Uterus (tissue), 3 donors: ENCODE measurements at regions not wholly inside any gene's neighbourhood (a gene's known extent, or its start where the extent isn't known, plus 50 kb on each side); places are given as distances from the start of the nearest gene placed in this dataset.

Source experiments
- DNase-seq, 2 donors: peaks; one replicate each; pipeline ENCODE4 v3.0.0-alpha.2; 2019 to 2020
- H3K27ac ChIP-seq, 2 donors: fragments of 200-600 bp; sonication (generic); 1 replicate in 1 of 2; 2 replicates in 1 of 2; pipeline ENCODE4 v1.5.1; 2016 to 2018
- H3K27me3 ChIP-seq, 2 donors: fragments of 200-600 bp; sonication (generic); one replicate each; pipeline ENCODE4 v1.5.1; 2018 to 2019; ENCODE audit warnings: control low read depth in 1 of 2
- H3K36me3 ChIP-seq, 2 donors: fragments of 200-600 bp; sonication (generic); one replicate each; pipeline ENCODE4 v1.5.1; 2019; ENCODE audit warnings: control low read depth in 1 of 2
- H3K4me1 ChIP-seq, 2 donors: fragments of 200-600 bp; sonication (generic); one replicate each; pipeline ENCODE4 v1.5.1; 2018 to 2019; ENCODE audit warnings: control low read depth in 1 of 2
- H3K4me3 ChIP-seq, 2 donors: fragments of 200-600 bp; sonication (generic); 1 replicate in 1 of 2; 2 replicates in 1 of 2; pipeline ENCODE4 v1.5.1; 2018 to 2019; ENCODE audit warnings: mild to moderate bottlenecking in 1 of 2
- H3K9me3 ChIP-seq, 2 donors: fragments of 200-600 bp; sonication (generic); one replicate each; pipeline ENCODE4 v1.5.1; 2019; ENCODE audit warnings: control low read depth in 1 of 2
- CTCF ChIP-seq, 4 experiments: fragments of 200-600 bp in 2 of 4; fragments of 450-650 bp in 2 of 4; sonication (generic) in 2 of 4; IDR thresholded peaks; one replicate each; pipeline ENCODE4 v1.5.1; 2016 to 2019; ENCODE audit warnings: antibody characterized with exemption in 4 of 4, mild to moderate bottlenecking in 2 of 4, moderate library complexity in 1 of 4
- POLR2A ChIP-seq, 2 donors: fragments of 450-650 bp; IDR thresholded peaks; one replicate each; pipeline ENCODE4 v1.6.1; 2016; ENCODE audit warnings: antibody characterized with exemption in 2 of 2, mild to moderate bottlenecking in 1 of 2, moderate library complexity in 1 of 2
- intact Hi-C: fragments of 100-400 bp; cut with DNase I; formaldehyde crosslinking; loops from one replicate; pipeline ENCODE4 v1.15.1; 2023; ENCODE audit warnings: low total_unique reads
- donor health status: DM: yes; HTN: yes; CAD: no.

GRCh38 chr4:38226170-38226569 lies 266.0 kb downstream of the PTTG2 start:
- Histone ChIP-seq H3K4me3 (no peak overlapping the region), H3K27me3 (no peaks in the 10 kb centered on the region), H3K36me3 (no peaks in the 10 kb centered on the region), H3K9me3 (no peaks in the 10 kb centered on the region), H3K27ac (no peak overlapping the region), H3K4me1 (peaks cover 0 to 3% of the 10 kb centered on the region in 2 donors)
- intact Hi-C loops: loop anchor here (10.0 kb wide), 1 partner anchor 629 kb away; the partner anchor contains the start of gene TLR6
- DNase-seq: no peak
- no peak for TF ChIP-seq POLR2A (IDR thresholded peaks at IDR 0.05)
- TF ChIP-seq CTCF (IDR thresholded peaks at IDR 0.05): no peak

GRCh38 chr4:38230121-38230801 lies 270.1 kb downstream of the PTTG2 start:
- peaks cover 0 to 3% of the 10 kb centered on the region in 2 donors for H3K4me1 ChIP-seq
- H3K27me3 ChIP-seq: no peaks in the 10 kb centered on the region
- no peak overlapping the region for H3K4me3 ChIP-seq
- H3K27ac ChIP-seq: peak overlapping the region in 1 of 2 donors; percentile 49
- H3K36me3 ChIP-seq: no peaks in the 10 kb centered on the region
- no peak for TF ChIP-seq CTCF (IDR thresholded peaks at IDR 0.05)
- TF ChIP-seq POLR2A (IDR thresholded peaks at IDR 0.05): no peak
- intact Hi-C loops: no loop called here
- no peak for DNase-seq
- H3K9me3 ChIP-seq: no peaks in the 10 kb centered on the region

- H3K27ac ChIP-seq: no peak overlapping the region
- no peak overlapping the region for H3K4me3 ChIP-seq
- H3K4me1 ChIP-seq: peaks cover 0 to 3% of the 10 kb centered on the region in 2 donors
- no peaks in the 10 kb centered on the region for H3K9me3 ChIP-seq
- TF ChIP-seq POLR2A (IDR thresholded peaks at IDR 0.05) (no peak), CTCF (IDR thresholded peaks at IDR 0.05) (no peak)
- intact Hi-C loops: no loop called here
- DNase-seq: no peak
- no peaks in the 10 kb centered on the region for H3K36me3 ChIP-seq
- no peaks in the 10 kb centered on the region for H3K27me3 ChIP-seq
These were observed 270.8 kb downstream of the PTTG2 start for GRCh38 chr4:38230821-38231563.

- no peak overlapping the region for H3K27ac ChIP-seq
- H3K27me3 ChIP-seq: no peaks in the 10 kb centered on the region
- peaks cover 0 to 3% of the 10 kb centered on the region in 2 donors for H3K4me1 ChIP-seq
- no peaks in the 10 kb centered on the region for H3K9me3 ChIP-seq
- no peak for DNase-seq
- TF ChIP-seq POLR2A (IDR thresholded peaks at IDR 0.05) (no peak), CTCF (IDR thresholded peaks at IDR 0.05) (no peak)
- H3K4me3 ChIP-seq: no peak overlapping the region
- no peaks in the 10 kb centered on the region for H3K36me3 ChIP-seq
- intact Hi-C loops: no loop called here
These were observed 271.4 kb downstream of the PTTG2 start for GRCh38 chr4:38231626-38232025.

- Histone ChIP-seq H3K27ac (no peak overlapping the region), H3K4me1 (peaks cover 0 to 3% of the 10 kb centered on the region in 2 donors), H3K27me3 (no peaks in the 10 kb centered on the region), H3K9me3 (no peaks in the 10 kb centered on the region), H3K36me3 (no peaks in the 10 kb centered on the region), H3K4me3 (no peak overlapping the region)
- TF ChIP-seq CTCF (IDR thresholded peaks at IDR 0.05): no peak
- TF ChIP-seq POLR2A (IDR thresholded peaks at IDR 0.05): no peak
- no peak for DNase-seq
- intact Hi-C loops: no loop called here
These were observed 272.5 kb downstream of the PTTG2 start for GRCh38 chr4:38232741-38233140.
